NCI-H187 (cell line): ENCODE measurements at regions not wholly inside any gene's neighbourhood (a gene's known extent, or its start where the extent isn't known, plus 50 kb on each side); places are given as distances from the start of the nearest gene placed in this dataset.

Experiments used
- DNase-seq, 2 experiments: peaks; one replicate each; lab custom pipeline; 2025; lab: John Stamatoyannopoulos, UW

DNA sequence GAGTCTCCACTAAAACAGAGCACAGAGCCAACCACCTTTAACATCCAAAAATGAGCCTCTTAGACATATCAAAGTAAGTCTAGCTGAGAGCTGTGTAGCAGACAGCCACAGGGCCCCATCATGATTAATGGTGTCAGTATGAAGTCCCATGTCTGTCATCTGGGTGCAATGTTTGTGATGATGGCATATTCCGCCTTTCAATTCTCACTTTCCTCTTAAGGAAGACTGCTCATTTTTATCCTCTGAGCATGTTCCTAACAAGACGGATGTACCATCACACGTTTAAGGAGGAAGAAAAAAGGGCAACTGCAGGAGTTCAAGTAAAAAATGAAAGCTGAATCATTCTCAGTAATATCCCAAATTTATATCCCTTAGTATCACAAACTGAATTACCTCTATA, 85.8 kb upstream of the KCNMB2 start:
- DNase-seq, result no peak

DNA sequence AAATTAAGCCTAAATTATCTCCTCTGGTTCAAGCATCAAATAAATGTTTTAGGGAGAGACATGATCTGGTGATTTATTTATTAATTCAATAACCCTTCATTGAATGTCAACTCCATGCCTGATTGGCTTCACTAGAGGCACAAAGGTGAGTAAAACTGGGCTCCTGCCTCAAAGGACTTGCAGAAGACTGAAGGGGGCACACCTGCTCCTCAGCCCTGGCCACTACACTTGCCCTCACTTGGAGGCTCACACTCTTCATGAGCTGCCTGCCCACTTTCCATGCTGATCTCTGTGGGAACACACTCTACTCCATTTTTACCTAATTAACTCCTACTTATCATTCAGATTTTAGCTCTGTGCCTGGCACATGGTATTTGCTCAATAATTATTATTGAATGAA, 84.4 kb upstream of the KCNMB2 start:
- DNase-seq, result no peak

DNA sequence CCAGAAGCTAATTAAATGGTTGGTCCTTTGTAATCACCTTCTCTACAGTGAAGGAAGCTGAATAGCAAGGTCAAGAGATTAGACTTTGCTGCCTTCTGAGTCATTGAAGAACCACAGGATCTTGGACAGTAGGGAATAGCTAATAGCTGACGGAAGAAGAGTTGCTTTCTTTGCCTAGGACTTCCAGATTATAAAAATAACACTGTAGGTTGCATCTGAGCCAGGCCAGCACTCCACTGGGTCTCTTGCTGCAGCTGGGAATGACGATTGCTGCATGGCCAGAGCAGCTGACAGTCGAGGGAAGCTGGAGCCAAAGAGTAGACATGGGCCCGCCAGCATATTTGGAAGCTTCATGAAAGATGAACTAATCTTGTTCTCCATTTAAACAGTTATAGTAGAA, 81.5 kb upstream of the KCNMB2 start:
- DNase-seq, result no peak

DNA sequence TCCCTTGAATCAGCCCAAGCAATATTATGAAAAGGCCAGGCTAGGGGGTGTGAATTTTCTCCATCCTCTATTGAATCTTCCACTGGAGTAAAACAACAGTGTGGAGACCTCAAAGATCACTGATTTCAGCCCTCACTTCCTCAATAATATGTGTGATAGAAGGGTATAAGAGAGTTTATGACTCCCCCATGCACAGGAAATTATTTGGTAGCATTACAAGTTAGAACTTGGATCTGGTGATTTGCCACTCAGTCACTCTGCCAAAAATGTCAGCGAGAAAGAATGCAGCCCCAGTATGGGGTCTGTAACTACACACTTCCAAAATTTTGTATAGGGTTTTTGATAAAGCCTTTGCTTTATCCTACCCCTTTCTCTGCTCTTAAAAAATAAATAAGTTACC, 81.0 kb upstream of the KCNMB2 start:
- no peak for DNase-seq

DNA sequence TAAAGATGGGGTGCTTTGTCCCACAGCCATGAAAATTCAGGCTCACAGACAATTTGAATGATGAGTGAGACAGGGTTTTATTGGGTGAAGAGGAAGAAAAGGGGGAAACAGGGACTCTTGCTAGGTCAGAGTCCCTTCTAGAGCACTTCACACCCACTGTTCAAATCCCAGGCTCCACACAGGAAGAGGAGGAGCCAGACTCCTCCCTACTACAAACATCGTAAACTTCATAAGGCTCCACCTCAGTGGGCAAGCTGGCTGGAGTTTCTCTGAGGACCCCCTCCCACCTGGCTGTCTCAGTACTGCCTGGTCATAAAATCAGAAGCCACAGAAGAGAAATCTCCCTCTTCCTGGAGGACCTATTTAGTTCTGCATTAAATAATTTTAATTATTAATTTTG, 80.3 kb upstream of the KCNMB2 start:
- no peak for DNase-seq

DNA sequence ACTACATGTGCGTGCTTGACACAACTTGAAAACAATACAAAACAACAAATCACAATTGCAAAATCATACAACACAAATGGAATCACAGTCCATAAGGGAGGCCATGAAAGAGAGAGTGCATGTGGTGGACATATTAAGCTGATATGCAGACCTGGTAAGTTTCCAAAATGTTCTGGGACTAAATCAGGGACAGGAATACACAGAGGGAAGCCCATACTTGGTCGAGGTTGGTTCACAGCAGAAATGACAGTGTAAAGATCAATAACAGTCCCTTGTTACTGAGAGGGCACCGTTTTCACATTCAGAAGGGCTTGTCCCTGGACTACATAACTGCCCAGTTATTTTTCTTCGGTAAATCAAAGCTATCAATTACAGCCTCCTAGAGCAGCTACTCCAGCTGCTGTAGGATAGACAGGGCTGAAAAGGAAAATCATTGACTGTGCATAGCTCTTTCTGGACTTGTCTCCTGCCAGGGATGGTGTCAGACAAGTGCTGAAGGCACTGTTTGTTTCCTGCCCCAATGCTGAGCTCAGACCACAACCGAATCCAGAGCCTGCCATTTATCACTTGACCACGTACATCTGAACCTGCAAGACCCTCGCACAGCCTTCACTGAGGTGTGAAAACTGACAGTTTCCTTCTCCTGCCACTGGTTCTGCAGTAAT, 79.5 kb upstream of the KCNMB2 start:
- DNase-seq, result no peak

DNA sequence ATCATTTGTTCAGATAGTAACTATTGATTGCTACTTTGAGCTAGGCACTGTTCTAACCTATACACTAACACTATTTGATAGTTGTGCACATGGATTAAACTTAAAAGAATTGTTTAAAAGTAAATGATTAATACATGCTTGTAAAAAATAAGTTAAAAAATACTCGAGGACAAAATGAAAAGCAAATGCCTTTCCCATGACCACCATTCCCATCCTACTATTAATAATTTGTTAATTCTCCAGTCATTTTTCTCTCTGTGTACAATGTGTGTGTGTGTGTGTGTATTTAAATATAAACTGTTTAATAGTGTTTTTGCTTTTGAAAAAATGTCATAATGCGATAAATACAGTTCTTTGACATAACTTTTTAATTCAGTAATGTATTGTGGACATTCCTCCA, 78.7 kb upstream of the KCNMB2 start:
- no peak for DNase-seq

DNA sequence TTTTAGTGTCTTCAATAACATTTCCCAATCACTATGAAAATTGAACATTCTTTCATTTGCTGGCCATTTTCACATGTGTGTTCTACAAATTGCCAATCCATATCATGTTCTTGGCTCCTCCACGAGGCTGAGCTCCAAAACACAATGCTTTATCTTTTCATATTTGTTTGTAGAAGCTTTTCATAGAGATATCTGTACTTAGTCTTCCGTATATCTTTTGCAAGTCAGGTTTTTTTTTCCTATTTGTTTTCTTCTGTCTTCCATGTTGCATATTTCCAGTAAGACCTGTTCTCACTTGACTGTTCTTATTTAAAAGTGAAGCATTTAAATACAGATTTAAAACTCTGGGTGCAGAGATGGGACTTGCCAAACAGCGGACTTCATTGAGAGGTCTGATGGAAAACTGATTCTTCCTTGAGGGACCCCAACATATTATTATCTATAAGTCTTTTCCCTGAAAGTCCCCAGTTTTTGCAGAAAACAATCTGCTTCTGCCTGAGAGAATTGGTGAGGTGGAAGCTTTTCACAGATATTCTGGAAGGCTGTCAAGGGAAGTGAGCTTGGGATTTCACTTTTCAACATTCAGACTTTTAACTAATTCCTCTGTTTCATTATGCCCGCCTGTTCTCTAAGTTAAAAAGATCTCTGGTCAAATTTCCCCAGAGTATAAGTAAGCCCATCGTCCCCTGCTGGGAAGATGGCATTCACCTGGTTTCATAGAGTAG, 77.8 kb upstream of the KCNMB2 start:
- DNase-seq, result no peak

DNA sequence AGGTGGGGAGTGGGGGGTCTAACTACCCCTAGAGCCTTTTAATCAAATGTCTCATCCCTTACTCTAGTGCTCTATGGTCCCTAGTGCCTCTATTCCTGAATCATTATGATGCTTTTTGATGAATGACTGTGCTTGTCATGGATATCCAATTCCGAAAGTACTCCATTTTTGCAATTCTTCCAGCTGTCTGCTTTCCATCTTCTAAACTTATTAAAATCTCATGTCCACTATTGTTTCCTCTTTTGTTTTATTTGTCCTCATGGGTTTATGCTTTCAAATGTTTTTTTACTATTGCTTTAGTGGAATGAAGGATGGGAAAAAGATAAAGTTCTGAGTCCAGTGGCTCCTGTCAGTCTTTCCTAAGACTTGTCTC, 77.2 kb upstream of the KCNMB2 start:
- DNase-seq, result no peak

DNA sequence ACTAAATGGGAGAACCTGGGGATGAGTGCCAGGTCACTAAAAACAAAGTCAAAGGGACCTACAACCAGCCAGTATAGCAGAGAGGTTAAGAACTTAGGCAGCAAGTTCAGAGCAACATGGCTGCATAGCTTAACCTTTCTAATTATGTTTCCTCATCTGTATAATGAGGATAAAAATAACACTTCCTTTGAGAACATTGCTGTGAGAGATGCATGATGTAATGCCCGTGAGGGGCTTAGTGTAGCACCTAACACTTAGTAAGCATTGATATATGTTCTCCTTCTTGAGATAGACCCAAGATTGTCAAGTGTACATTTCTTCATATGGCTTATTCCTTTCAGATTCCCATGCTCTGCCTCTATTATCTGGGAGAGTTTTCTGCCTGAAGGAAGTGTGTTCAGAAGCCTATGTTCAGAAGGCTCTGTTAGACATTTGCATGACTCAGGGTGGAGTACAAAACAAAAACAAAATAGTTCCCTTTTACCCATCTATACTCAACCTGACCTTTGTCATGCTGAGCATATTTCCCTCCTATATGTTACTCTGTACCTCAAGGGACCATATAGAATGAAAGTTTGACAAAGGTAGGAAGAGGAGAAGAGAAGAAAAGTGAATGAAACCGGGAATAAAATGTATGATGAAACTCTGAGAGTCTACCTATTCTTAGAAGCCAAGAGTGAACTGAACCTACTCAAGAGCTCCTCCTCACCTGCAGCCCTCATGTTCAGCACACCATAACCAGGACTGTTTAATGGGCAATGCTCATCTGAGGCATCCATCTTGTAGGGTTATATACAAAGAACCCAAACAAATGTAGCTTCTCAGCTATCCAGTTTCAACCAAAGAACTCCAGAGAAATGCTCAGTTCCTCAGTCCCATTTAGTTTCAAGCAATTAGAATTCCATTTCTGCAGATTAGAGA, 70.7 kb upstream of the KCNMB2 start:
- DNase-seq, result no peak

DNA sequence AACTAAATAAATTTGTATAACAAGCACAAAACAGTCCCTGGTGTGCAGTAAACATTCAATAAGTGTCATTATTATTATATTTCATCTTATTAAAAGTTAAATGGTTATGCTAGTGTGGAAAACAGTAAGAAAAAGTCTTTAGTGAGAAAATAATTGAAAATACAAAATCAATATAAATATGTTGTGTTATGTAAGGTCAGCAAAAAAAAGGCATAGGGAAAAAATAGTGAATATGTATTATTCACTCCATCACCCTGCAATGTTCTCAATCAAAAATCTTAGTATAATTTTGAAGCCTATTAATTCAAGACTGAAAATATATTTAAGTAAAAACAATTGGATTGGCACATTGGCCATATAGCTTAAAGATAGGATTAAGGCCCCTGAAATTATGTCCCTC, 63.3 kb upstream of the KCNMB2 start:
- DNase-seq, result no peak

DNA sequence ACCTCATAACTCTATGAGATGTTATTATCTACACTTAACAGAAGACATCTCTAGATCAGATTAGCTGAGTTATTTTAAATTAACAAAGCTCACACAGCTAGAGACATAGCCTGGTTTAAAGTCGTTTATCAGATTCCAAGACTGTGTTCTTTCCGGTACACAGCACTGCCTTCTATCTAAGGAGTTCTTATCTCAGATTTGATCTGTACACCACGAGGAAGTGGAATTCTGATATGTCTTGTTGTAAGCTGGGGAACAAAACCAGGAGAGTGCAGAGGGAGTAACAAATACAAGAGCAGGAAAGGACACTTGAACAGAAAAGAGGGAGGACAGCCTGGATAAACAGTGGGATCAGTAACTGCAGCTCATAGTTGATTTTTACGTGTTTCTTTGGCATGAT, 61.7 kb upstream of the KCNMB2 start:
- DNase-seq, result no peak

DNA sequence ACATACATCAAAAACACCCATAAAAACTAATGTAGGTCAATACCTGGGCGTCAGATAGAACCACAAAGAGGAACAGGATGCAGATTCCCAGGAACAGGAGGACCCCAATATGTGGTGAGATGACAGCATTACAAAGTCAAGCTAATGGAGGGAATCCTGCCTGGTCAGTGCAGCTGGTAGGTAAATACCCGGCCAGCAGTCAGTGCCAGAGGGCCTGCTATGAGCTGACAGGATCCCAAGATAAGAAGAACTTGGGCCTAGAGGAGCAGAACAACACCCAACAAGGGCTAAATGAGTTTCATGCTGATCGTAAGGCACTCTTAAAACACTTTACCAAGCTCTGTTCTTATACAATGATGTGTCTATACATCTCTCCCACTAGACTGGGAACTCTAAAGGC, 61.2 kb upstream of the KCNMB2 start:
- DNase-seq, result no peak

DNA sequence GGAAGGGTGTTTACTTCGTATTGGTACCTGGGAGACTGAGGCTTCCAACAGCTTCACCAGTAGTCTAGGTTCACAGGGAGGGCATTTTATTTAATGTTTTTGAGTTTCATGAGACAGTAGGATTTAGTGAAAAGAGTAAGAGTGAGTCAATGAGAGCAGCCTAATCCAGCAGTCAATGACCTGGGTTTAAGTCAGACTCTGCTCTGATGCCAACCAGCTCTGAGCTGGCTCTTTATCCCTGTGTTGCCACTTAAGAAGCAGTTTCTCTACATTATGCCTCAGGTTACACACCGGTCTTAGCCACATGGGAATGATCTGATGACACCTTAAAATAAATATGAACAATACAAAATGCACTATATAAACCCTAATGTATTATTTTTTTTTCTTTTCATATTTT, 59.4 kb upstream of the KCNMB2 start:
- no peak for DNase-seq

DNA sequence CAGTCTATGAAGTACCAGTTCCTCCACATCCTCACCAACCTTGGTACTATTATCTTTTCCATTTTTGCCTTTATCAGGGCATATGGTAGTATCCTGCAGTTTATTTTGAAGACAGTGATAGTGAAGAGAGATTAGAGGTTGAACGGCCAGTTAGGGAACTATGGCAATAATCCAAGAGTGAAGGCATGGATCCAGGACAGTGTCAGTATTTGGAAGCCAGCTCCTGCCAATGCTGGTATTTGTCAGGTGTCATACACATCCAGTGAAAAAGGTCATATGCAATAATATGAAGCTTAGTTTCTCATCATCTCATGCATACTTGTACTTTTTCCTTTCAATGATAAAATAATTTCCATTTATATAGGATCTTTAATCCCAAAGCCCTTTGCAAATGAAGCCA, 56.8 kb upstream of the KCNMB2 start:
- DNase-seq, result no peak

DNA sequence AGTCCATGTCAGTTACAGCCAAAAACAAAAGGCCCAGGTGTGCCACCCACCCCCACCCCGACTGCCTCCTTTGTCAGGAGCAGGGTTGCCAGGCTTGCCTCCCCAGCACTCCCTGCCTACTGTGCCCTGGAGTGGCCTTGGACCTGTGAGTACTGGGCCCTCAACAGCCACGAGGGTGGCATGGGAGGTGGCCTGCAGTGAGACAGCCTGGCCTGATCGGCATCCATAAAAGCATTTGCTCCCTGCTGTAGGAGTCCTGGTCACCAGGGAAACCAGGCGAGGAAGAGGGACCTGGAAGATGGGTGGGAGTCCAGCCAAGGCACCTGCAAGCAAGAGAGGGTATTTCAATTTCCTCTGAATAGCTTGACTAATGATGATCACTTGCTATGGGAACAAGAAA, 56.4 kb upstream of the KCNMB2 start:
- DNase-seq, result no peak

DNA sequence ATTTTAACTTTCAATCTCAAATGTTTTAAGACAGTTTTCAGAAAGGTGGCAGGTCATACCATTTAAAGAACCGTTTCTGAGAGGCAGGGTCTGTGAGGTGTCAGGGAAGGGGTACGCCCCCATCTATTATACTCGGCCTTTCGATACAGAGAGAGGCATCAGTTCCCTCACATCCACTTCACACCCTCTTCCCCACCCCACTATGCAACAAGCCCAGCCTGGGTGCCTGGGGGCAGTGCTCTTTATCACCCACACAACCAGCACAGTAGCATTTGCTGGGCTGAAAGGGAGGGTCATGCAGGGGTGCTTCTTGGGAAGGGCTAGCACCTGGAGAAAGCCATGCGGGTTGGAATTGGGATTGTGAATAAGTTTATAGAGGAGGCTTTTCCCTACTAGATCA, 56.0 kb upstream of the KCNMB2 start:
- no peak for DNase-seq

DNA sequence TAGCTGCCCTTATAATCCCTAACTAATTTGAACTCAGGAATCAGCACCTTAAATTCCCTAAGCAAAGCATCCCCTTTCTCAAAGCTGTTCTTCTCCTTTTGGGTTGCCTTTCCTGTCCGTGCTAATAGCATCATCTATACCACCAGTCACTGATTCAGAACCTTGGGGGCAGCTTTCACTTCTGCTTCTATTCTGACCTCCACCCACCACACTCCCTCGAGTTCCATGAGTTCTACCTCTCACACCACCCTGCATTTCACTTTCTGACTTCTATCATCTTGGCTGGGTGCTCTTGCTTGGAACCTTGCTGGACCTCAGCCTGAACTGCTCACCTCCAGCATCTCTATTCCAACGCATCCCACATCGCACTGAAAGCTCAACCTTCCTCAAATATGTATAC, 55.4 kb upstream of the KCNMB2 start:
- no peak for DNase-seq

DNA sequence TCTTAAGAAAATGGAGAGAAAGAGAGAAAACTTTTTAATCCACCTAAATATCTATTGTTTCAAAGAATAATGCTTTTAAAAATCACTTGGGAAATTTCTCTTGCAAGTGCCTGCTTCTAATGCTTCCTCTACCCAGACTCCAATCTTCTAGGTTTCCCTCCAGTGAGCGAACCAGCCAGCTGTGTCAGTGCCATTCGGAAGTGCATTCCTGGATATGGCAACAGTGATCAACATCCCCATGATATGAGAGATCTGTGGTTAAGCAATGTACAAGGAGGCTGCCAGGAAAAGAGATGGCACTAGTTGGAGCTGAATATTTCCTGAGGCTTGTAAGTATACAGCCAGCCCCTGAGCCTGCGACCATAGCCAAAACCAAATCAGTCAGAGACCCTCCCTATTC, 53.3 kb upstream of the KCNMB2 start:
- DNase-seq, result no peak

DNA sequence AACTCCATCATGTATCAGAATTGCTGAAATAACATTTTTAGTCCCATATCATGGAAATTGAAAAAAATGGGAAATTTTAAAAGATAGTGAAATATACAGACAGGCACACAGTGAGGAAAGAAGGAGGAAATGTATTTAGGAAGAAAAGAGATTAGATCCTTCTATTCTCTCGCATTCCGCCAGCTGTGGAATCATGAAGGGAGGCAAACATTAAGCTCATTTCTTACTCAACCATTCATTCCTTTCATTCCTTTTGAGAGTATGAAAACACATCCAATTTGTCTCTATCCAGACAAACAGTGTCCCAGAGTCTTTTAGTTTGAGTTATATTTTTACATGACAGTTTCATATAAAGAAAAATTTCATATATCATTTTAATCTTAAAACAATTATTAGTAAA, 52.5 kb upstream of the KCNMB2 start:
- no peak for DNase-seq

DNA sequence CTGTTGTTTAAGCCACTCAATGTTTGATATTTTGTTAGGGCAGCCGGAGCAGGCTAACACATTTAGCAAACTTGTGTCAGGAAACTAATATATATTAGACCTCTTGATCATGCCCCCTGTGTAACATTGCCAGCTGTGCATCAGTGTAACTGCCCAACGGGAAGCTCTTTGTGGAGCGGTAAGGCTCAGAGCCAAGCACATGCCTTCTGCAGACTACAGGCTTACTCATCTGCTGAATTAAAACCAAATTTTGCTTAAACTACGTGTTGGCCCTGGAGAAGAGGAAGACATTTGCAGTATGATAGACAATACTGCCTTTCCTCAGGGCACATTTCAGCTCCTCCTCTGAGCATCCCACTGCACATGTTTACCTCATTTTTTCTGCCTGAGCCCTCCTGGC, 50.5 kb upstream of the KCNMB2 start:
- no peak for DNase-seq
